ENCODE measurements at regions not wholly inside any gene's neighbourhood (a gene's known extent, or its start where the extent isn't known, plus 50 kb on each side); places are given as distances from the start of the nearest gene placed in this dataset.
"Not testable (repeated sequence)": the region's sequence is repeated elsewhere in the genome, so short reads cannot be mapped to it uniquely, and the experiment has no call there.

GRCh38 chr2:64787698-64788097 is 134.0 kb upstream of the SERTAD2 start:
- H3K4me3 ChIP-seq (ENCODE audit: low read depth, low read length): no peak overlapping the region
- no peak for DNase-seq (ENCODE audit: low read depth)

- DNase-seq (ENCODE audit: low read depth): no peak
- no peak overlapping the region for H3K4me3 ChIP-seq (ENCODE audit: low read depth, low read length)
Measured at GRCh38 chr2:64789466-64790320, 136.0 kb upstream of the SERTAD2 start.

- DNase-seq (ENCODE audit: low read depth): no peak
- H3K4me3 ChIP-seq (ENCODE audit: low read depth, low read length): no peak overlapping the region
Measured at GRCh38 chr2:64792300-64792699, 138.6 kb upstream of the SERTAD2 start.

GRCh38 chr2:64792995-64793639 is 139.4 kb upstream of the SERTAD2 start:
- H3K4me3 ChIP-seq (ENCODE audit: low read depth, low read length): no peak overlapping the region
- DNase-seq (ENCODE audit: low read depth): no peak

DNA sequence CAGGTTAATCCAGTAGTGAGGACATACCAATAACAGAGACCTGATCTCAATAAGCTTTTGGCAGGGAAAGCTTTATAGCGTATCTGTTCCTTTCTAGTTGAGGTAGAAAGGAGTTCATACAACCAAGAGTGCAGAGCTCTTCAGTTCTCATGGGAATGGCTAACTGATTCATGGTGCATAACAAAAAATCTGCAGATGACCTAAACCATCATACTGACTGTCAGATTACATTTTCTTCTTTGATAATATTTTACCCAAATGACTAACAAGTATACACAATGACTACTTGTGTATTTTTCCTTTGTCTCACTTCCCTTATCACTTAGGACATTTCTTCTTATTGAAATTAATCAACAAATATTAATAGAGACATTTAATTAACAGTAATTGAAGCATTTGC is 140.0 kb upstream of the SERTAD2 start:
- DNase-seq (ENCODE audit: low read depth): no peak
- H3K4me3 ChIP-seq (ENCODE audit: low read depth, low read length): no peak overlapping the region

DNA sequence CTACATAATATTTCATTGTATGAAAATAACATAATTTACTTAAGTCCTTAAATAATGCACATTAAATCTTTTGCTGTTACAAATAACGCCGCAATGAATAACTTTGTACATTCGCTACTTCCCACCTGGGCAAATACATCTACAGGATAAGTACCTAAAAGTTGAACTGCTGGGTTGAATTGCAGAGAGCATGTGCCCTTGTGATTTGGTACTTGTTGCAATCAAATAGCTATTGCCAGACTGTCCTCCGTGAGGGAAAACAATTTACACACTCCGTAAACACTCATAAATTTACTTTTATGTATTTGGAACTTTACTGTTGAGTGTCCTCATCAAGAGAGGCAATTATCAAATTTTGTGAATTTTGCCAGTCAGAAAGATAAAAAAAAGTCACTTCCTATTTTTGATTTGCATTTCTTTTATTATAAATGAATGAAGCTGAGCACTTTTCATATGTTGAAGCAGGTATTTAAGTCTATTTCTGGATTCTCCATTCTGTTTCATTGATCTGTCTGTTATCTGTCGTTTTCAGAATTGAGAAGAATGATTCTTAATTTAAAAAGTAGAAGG is 140.8 kb upstream of the SERTAD2 start:
- H3K4me3 ChIP-seq (ENCODE audit: low read depth, low read length): no peak overlapping the region
- DNase-seq (ENCODE audit: low read depth): no peak

DNA sequence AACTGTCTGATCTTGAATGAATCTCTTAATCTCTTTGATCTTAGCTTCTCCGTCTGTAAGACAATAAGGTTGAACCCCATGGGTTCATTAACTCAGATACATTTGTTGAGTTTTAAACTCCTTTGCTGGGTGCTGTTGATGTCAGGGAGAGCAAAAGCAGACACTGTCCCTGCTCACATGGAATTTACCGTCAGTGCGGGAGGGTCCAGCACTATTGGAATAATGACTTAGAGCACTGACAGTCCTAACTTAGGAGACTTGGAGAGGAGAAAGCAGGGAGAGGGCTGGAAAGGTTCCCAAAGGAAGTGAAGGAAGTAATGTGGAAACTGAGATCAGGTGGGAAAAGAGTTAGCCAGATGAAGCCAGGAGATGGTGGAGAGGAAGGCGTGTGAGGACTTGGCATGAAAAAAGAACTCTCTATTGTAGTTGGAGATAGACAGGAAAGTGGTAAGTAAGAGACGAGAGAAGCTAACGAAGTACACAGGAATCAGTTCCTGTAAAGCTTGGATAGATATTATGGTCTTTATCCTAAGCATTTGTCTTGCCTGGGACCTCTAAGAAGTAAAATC is 141.4 kb upstream of the SERTAD2 start:
- H3K4me3 ChIP-seq (ENCODE audit: low read depth, low read length): no peak overlapping the region
- DNase-seq (ENCODE audit: low read depth): no peak

- no peak overlapping the region for H3K4me3 ChIP-seq (ENCODE audit: low read depth, low read length)
- DNase-seq (ENCODE audit: low read depth): no peak
Measured at GRCh38 chr2:64796926-64797325, 143.2 kb upstream of the SERTAD2 start.

DNA sequence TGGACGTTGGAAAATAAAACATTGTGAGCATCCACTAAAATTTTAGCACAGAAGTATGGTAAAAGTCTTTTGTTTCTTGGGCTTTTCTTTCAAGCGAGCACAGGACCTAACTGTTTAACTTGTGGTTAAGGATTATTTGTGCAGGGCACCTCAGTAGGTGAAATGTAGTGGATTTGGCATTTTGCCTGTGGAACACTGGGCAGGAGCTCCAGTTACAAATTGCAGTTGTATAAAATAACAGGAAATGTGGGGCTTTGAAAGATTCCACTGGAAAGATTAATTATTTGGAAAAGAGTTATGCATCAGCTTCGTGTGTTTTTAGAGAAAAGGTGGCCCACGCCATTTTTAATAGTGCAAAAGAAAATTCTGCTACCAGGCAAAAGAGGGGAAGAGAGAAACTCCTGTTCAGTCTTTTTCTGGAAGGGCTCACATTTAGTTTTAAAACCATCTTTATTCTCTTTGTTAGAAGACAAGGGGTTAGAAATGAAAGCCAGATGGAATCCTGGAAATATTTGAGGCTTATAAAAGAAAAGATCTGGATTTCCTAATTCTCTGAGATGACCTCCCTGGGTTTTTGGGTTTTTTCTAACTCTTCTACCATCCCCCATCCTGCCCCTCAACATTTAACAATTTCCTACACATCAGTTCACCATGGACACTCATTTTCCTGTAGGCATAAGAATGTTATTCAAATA is 144.3 kb upstream of the SERTAD2 start:
- no peak overlapping the region for H3K4me3 ChIP-seq (ENCODE audit: low read depth, low read length)
- DNase-seq (ENCODE audit: low read depth): peak; percentile 57

GRCh38 chr2:64799592-64800252 is 146.0 kb upstream of the SERTAD2 start:
- H3K4me3 ChIP-seq (ENCODE audit: low read depth, low read length): no peak overlapping the region
- no peak for DNase-seq (ENCODE audit: low read depth)

GRCh38 chr2:64803776-64804175 is 150.1 kb upstream of the SERTAD2 start:
- no peak for DNase-seq (ENCODE audit: low read depth)

GRCh38 chr2:64804651-64805050 is 150.9 kb upstream of the SERTAD2 start:
- DNase-seq (ENCODE audit: low read depth): no peak
- no peak overlapping the region for H3K4me3 ChIP-seq (ENCODE audit: low read depth, low read length)

More at GRCh38 chr2:64803776-64804175, 150.1 kb upstream of the SERTAD2 start:
- H3K4me3 ChIP-seq (ENCODE audit: low read depth, low read length): no peak overlapping the region

DNA sequence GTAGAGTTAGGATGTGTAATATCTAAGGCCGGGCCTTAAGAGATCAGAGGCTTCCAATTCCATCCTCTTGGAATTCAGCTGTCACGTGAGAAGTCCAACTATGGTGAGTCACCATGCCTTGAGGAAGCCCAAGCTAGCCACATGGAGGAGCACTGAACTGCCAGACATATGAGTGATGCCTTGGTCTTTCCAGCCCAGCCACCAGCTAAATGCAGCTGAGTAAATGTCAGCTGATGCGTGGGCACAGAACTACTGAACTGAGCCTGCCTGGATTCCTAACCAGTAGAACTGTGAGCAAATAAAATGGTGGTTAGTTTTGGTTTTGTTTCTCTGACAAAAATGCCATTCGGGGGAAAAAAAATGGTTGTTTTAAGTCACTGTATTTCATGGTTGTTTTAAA is 153.7 kb upstream of the SERTAD2 start:
- peak; percentile 98 for DNase-seq (ENCODE audit: low read depth)

GRCh38 chr2:64808092-64808491 is 154.4 kb upstream of the SERTAD2 start:
- no peak overlapping the region for H3K4me3 ChIP-seq (ENCODE audit: low read depth, low read length)
- no peak for DNase-seq (ENCODE audit: low read depth)

More for the DNA sequence above, 153.7 kb upstream of the SERTAD2 start:
- no peak overlapping the region for H3K4me3 ChIP-seq (ENCODE audit: low read depth, low read length)

- no peak for DNase-seq (ENCODE audit: low read depth)
- no peak overlapping the region for H3K4me3 ChIP-seq (ENCODE audit: low read depth, low read length)
Measured at GRCh38 chr2:64808754-64809153, 155.0 kb upstream of the SERTAD2 start.

GRCh38 chr2:64809216-64809615 is 155.5 kb upstream of the SERTAD2 start:
- no peak for DNase-seq (ENCODE audit: low read depth)
- no peak overlapping the region for H3K4me3 ChIP-seq (ENCODE audit: low read depth, low read length)

- H3K4me3 ChIP-seq (ENCODE audit: low read depth, low read length): no peak overlapping the region
- DNase-seq (ENCODE audit: low read depth): no peak
Measured at GRCh38 chr2:64812285-64812684, 158.6 kb upstream of the SERTAD2 start.

DNA sequence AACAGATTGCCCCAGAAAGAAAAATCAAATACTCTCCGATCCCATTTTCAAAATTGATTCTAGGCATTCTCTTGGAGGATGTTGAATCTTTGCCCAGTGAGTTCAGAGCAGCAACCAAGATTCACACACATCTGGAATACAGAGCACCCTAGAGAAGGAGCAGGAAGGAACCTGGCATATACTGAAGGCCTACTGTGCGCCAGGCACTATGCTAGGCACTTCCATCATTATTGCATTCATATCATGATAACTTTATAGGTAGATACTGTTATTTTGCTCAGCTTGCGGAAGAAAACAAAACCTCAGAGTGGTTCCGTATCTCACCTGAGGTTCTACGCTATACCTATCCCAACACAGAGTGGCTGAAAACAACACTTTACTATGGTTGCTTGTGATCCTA is 160.3 kb upstream of the SERTAD2 start:
- no peak overlapping the region for H3K4me3 ChIP-seq (ENCODE audit: low read depth, low read length)
- DNase-seq (ENCODE audit: low read depth): no peak

GRCh38 chr2:64816526-64816925 is 162.8 kb upstream of the SERTAD2 start:
- not testable (repeated sequence) for DNase-seq (ENCODE audit: low read depth); H3K4me3 ChIP-seq (ENCODE audit: low read depth, low read length)

All from skeletal muscle cell (primary cell).